GF-D8 (cell line): ENCODE measurements at regions not wholly inside any gene's neighbourhood (a gene's known extent, or its start where the extent isn't known, plus 50 kb on each side); places are given as distances from the start of the nearest gene placed in this dataset.

Experiments
- DNase-seq: peaks from one replicate; lab custom pipeline; 2025; lab: John Stamatoyannopoulos, UW

DNA sequence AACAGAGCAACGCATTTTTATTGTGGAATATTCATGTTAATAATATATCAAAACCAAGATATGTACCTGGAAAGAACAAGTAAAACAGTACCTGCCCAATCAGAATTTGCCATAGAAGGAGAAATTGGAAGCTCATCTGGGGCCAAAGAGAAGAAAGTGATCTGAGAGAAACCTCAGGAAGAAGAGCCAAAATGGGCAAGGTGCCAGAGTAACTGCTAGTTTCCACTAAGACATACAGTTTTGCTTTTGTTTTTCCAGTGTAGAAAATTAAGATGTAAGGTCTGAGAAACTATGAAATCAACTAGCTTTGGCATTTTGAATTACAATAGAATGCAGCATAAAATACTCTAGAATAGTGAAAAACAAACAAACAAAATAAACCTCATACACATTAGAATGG, 2201.2 kb downstream of the ARAP2 start:
- no peak for DNase-seq

DNA sequence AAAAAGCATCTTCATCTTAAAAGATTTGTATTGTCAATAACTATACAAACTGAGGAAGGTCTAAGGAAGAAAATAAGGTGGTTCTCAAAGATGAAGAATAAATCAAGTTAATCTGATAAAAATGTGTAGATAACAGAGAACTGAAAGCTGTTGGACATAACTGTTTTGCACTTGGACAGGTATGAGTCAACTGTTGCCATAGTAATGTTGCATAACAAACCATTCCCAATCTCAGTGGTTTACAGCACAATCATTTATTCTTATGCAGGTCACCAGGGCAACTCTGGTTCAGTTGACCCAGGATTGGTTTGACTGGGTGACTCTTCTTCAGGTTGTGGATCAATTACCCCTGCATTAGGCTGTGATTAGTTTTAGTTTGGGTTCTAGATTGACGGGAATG, 2197.7 kb downstream of the ARAP2 start:
- no peak for DNase-seq

DNA sequence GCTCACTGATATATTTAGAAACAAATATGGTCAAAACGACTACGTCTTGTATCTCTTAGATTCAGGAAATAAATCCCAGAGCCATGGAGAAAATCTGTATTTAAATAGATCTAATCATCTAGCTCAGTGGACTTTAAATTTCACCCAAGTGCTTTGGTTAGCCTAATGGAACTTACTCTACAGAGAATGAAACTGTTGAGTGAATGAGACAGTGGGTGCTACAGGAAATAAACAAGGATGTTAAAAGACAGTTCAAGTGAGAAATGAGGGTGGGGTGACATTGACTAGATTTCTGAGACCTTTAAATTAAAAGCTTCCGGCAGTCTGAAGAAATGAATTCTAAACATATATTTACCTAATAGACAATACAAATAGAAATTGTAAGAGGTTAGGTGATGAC, 2197.0 kb downstream of the ARAP2 start:
- no peak for DNase-seq

DNA sequence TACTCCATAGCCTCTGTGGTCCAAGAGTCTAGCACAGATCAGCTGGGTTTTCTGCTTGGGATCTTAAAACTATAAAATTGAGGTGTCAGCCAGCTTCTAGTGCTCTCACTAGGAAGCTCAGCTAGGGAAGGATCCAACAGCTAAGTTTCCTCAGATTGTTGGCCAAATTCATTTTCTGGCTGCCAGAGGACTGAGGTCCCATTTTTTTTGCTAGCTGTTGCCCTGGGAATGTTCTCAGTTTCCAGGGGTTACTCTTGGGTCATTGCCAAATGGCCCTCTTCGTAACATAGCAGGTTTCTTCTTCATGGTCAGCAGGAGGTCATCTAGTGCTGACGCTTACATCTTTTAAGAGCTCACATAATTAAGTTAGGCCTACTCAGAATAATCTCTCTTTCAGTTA, 2178.2 kb downstream of the ARAP2 start:
- no peak for DNase-seq

DNA sequence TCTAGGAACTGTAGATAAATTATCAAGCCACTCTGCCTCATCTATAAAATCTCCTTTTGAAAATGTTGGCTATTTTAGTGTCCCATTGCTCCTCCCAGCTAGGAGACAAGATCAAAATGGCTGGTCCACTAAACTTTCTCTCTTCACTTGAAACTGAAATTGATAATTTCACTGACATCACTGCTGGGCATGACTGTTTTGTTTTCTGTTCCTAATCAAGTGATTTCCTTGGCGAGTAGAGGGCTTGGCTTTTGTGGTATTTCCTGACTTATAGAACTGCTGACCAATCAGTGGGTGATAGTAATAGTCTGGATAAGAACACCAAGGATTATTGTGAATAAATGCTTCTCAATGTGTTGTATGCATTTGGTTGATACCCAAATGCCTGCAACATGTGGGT, 2152.9 kb downstream of the ARAP2 start:
- DNase-seq: no peak

DNA sequence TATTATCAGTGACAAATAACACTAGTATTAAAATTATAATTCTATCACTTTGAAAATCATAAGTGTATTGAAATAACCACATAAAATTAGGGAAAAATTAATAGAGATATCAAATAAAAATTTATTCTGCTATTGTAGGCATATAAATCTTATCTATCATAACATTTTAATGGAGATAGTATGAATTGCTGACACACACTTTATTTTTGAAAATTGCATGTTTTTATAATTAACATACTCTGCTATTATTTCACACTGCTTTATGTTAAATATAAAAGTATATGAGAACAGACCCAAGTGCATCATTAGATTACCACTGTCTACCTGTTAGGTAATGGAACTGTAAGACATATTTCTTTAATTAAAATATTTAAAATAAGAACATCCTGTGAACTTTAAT, 2150.2 kb downstream of the ARAP2 start:
- no peak for DNase-seq

DNA sequence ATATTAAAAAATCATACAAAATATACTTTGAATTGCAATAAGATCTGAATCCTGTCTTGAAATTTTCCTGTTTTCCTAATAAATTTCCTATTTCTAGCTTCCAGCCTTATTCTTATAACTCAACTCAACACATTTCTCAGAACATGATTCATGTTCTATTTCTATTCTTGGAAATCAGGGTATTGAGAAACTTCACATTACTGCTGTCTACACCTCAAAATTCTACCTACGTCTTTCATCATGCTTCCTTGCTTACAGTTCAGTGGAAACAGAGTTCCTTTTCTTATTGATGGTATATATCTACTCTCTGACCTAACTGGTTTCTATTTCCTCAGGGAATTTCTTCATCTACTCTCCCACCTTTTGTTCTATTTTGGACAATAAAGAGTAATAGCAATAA, 2139.0 kb downstream of the ARAP2 start:
- no peak for DNase-seq

DNA sequence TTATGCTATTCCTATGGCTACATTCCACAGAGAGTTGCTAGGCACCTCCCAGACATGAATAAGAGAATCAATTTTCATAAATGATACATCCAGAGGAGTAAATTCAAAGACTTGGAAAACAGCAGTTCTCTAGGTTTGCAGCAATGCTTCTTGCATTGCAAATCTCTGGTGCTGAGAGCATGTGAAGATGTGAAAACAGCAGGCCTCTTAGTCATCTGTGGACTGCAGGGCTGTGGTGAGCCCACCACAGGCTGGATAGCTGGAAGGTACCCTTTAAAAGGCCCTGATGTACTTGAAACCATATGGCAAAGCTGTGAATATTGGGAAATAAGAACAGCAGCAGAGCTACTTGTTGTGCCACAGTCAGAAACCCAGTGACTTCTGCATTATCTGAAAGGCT, 2135.9 kb downstream of the ARAP2 start:
- DNase-seq: no peak

DNA sequence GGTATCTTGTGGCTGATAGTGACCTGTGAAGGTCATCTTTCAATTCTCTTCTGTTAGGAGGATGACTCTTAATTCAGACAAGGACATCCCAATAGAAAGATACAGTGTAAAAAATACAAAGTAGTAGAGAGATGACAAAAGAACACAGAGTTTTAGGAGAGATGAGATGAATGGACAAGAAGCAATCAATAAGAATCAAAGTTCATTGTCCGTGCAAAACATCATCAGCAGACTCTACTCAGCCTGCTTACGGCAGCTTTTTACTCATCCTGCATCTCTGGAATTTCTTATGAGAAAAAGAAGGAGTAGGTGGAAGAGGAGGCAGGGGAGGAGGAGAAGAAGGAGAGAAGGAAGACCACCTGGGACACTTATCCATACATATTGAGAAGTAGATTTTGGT, 2131.7 kb downstream of the ARAP2 start:
- DNase-seq: no peak

DNA sequence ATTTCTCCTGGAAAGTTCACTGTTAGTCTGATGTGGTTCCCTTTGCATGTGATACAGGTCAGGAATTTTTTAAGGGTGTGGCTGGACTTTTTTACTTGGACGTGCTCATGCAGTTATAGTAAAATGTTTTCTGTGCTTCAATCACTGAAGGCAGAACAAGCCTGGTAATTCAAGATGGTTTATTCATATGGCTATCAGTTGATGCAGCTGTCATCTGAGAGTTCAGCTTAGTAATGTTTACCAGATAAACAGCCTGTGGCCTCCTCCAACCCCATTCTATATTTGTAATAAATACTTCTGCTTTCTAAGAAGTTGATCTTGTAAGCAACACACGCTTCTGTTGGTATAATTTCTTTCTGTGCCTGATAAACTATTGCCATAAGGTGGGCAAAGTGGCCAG, 2105.9 kb downstream of the ARAP2 start:
- DNase-seq: no peak

DNA sequence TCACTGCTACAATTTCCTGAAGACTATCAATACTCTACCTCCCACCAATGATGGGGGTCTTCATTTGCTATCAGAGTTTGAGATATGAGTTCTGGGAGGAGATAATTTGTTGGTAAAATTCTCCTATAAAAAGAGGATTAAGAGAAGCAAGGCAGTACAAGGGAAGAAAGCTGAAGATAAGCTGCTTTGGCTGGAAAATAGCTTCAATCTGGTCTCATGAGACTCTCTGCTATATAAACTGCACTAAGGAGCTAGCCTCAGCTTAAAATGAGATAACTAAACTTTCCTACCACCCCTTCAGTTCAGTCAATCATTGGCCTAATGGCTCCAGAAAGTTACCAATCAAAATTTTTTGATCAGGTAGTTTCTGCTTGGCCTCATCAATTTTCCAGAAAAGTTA, 2105.0 kb downstream of the ARAP2 start:
- no peak for DNase-seq

DNA sequence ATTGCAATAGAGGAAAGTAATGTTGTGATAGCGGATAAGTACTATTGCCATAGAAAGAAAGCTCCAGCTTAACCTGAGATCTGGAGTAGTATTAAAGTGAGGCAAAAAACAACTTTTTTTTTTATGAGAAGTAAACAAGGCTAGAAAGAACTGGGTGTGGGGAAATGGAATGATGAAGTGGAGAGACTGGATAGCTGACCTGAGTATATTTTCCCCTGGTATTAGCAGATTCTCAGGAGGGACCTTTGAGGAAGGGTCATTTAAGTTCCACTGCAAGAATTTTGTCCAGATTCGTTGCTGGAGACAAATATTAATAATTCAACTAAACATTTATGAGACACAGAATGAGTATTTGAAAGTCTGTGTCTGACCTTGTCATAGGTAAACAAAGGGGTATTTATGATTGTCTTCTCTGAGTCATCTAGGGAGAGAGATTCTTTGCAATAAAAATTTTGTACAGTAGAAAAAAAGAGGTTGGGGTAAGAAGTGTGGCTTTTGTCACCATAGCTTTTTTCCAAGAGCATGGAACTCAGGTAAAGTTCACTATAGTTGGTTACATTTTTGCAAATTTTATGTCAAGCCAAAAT, 2095.9 kb downstream of the ARAP2 start:
- no peak for DNase-seq

DNA sequence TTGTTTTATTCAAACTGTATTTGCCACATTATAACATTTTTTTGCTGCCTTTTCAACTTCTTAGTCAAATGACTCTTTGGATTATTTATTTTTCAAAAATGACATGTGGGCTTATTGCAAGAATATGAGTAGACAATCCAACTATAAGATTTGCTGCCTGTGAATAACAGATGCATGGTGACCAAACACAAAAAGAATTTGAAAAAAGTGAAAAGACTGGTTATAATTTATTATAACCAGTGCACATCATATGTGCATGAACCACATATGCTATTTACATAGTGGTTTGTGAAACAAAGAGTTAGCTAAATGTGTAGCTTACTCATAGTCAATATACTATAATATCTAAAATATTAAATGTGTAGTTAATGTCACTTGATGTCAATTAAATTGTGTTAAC, 2086.8 kb downstream of the ARAP2 start:
- DNase-seq: no peak

DNA sequence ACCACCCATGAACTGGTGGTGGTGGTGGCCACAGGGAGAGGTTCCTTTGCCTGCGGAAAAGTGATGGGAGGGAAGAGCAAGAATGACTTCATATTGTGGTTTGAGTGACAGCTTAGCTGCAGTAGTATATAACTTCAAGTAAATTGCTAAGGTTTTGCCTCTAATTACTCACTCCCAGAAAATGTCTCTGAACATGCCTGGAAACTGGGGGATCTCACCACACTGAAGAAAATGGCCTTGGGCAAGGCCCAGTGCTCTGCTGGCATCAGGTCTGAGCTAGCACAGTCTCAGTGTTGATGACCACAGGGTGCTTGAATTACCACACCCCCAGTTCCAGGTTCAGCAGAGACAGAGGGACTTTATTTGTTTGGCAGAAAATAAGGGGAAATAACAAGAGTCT, 2085.4 kb downstream of the ARAP2 start:
- DNase-seq: no peak

DNA sequence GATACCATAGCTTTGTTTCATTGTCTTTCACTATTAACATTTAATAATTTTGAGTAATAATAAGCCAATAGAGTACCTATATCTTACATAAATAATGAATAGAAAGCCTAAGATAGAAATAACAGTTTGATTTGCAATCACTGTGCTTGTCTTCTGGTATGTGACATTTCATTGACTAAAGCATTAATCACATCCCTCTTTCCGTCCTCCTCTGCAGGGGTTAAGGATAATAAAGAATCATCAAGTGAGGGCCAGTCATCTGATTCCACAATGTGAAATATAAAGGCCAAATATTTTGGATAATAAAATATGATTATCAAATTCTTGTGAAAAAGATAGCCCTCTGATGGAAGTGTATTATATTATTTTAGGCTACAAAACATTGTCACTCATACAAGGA, 2073.4 kb downstream of the ARAP2 start:
- no peak for DNase-seq

DNA sequence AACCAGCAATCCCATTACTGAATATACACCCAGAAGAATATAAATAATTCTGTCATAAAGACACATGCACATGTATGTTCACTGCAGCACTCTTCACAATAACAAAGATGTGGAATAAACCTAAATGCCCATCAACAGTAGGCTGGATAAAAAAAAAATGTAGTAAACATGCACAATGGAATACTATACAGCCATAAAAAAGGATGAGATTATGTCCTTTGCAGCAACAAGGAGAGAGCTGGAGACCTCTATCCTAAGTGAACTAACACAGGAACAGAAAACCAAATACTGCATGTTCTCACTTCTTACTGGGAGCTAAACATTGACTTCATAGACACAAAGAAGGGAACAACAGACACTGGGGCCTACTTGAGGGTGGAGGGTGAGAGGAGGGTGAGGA, 2067.7 kb downstream of the ARAP2 start:
- no peak for DNase-seq

DNA sequence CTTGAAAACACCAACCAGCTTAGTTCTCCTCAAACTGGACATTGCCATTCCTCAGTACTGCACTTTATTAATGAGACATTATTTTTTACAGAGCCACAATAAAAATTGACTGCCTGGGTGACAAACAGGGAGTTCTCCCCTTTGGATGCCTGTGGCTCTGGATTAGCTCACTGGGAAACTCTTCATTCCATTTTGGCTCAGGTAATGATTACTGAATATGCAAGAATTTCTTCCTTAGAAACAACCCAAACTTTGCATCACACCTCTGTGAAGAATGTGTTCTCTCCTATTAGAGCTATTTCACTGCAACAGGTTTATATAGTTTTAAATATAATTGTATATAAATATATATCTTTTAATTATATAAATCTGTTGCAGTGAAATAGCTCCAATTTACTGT, 2065.8 kb downstream of the ARAP2 start:
- no peak for DNase-seq

DNA sequence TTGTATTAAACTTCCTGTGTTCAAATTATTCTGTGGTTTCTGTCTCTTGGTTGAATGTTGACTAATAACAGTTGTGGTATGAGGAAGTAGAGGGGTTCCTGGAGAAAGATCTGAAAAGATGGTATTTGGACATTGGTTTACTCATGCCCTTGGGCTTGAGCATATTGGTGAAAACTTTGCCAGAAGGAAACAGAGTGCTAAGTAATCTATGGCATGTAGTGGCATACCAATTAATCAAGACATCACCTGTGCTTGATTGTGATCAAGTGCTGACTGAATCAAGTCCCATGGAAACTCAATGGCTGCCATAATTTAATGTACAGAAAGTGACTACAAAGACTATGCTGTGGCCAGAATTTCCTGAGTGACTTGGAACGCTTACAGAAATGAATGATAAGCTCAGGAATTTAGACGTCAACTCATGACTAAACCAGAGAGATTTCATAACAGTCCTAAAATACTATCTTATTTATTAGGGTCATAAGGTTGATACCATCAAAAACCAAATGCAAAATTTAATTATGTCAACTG, 2062.9 kb downstream of the ARAP2 start:
- DNase-seq: no peak

DNA sequence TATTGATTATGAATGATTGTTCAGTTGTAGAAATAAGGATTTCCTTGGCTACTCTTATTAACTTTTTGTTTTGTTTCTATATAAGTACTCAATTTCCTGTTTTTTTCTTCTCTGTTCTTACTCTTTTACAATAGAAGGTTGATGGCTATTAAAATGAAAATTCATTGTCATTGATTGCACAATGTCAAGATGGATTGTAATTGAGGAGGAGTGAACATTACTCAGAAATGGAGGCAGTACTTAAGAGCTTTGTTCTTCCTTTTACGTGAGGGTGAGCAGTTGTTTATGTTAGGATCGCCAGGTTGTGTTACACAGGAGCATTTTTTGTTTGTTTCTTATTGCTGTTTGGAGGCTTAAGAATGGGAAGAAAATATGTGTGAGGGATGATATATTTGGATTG, 2062.4 kb downstream of the ARAP2 start:
- DNase-seq: no peak

DNA sequence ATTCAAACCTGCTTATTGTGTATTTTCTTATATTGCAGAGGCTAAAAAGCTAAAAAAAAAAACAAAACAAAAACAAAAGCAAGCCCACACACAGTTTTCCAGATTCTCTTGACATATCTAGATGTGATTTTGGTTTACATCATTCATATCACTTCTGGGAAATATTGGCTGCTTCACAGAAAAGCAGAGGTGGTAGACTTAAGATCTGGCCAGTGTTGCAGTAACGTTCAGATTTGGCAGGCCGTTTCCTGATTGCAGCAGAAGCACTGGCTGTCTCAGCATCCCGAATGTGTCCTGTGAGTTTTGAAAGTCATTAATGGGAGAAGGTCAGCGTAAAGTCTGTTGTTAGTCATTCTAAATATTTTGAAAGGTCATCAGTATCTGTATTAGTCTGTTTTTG, 2062.0 kb downstream of the ARAP2 start:
- DNase-seq: no peak

DNA sequence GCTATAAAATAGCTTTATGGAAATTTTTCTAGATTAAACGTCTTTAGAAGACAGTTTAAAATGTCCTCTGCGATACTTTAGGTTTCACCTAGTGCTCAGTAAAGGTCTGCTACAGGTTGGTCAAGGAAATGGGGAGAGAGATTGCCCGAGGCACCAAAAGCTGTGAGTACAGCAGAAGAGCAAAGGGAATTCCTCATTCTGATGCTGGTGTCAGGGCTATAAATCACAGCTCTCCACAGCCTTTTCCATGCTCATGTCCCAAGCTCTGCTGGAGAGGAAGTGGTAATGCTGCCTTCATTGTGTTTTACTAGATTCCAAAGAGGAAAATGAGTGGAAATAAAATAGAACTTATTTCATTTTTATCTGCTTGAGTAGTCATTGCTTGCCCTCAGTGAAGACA, 2060.4 kb downstream of the ARAP2 start:
- no peak for DNase-seq

DNA sequence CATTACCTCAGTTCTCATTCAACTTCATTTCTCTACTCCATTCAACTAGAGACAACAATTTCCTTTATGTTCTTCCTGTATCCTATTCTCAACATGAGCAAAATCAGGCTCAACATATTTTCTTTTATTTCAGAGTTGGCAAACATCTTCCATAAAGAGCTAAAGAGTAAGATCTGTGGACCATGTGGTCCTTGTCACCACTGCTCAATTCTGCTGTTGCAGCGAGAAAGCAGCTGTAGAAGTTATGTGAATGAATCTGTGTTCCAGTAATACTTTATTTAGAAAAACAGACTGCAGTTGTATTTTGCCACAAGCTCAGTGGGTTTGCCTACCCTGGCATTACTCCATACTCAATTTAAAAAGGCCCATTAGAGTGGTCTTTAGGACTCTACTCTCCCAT, 2057.3 kb downstream of the ARAP2 start:
- no peak for DNase-seq

DNA sequence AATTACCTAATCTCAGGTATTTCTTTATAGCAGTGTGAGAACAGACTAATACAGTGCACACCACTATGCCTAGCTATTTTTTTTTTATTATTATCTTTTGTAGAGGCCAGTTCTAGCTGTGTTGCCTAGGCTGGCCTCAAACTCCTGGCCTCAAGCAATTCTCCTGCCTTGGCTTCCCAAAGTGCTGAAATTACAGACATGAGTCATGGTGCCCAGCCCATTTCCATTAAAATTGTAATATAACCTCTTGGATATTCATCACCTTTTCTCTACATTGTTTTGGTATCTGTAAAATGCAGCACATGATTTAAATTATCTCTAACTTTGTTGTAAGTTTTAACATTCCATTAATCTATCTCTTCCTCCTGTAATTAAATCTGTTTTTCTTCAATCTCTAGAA, 2052.9 kb downstream of the ARAP2 start:
- no peak for DNase-seq

DNA sequence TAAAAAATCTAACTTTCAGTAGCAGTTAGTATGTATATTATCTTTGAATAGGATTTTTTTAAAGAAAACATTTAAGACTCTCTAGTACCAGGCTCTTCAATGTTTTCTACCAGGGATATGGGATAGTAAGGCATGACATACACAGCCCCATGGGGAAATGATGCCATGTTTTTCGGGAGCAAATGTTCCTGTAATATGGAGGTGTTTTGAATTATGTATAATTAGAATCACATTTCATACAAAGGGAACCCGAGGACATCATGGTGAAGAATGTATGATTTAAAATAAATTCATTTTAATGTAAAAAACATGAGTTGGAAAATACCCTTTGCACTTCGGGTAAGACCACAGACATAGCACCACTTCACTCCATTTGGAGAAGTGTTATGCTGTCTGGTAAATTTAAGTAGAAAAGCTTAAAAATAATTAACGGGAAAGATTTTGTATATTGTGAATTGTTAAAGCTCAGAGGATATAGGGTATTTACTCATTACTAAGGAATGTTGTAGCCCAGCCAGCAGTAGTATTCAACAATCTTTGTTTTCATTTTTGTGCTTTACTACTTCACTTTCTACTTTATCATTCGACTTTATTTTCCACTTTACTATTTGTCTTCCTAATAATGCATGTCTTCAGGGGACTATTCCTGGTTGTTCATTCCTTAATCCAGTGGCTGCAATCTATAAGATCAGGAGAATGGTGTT, 2050.7 kb downstream of the ARAP2 start:
- no peak for DNase-seq
